Type B pancreatic cell (in vitro differentiated cells): ENCODE measurements at regions not wholly inside any gene's neighbourhood (a gene's known extent, or its start where the extent isn't known, plus 50 kb on each side); places are given as distances from the start of the nearest gene placed in this dataset.
A peak's percentile ranks its signal among the peaks of the same experiment; 100 is the strongest.

Experiments
- DNase-seq: peaks from one replicate; pipeline ENCODE4 v3.0.0; 2021; ENCODE audit warnings: mixed read lengths; ENCODE audit not compliant: unreplicated experiment; ENCODE audit errors: extremely low spot score
- H3K27ac Mint-ChIP-seq: 2 replicates; pipeline ENCODE4 v1.8.0; 2021; ENCODE audit warnings: mild to moderate bottlenecking, mixed read lengths
- H3K27me3 Mint-ChIP-seq: 2 replicates; pipeline ENCODE4 v1.8.0; 2021; ENCODE audit warnings: mixed read lengths
- H3K36me3 Mint-ChIP-seq: 2 replicates; pipeline ENCODE4 v1.8.0; 2021; ENCODE audit warnings: mixed read lengths
- H3K4me1 Mint-ChIP-seq: one replicate; pipeline ENCODE4 v1.8.0; 2021; ENCODE audit warnings: mixed read lengths; ENCODE audit not compliant: unreplicated experiment
- H3K4me3 Mint-ChIP-seq: 2 replicates; pipeline ENCODE4 v1.8.0; 2021; ENCODE audit warnings: mild to moderate bottlenecking, mixed read lengths
- H3K9me3 Mint-ChIP-seq: 2 replicates; pipeline ENCODE4 v1.8.0; 2021; ENCODE audit warnings: mixed read lengths
- TF ChIP-seq, protein P1 (sequence below): fragments of 200-600 bp; sonication (generic); conservative IDR thresholded peaks from 2 replicates; pipeline ENCODE4 v1.5.0; 2021; ENCODE audit warnings: antibody characterized with exemption, mild to moderate bottlenecking

DNA sequence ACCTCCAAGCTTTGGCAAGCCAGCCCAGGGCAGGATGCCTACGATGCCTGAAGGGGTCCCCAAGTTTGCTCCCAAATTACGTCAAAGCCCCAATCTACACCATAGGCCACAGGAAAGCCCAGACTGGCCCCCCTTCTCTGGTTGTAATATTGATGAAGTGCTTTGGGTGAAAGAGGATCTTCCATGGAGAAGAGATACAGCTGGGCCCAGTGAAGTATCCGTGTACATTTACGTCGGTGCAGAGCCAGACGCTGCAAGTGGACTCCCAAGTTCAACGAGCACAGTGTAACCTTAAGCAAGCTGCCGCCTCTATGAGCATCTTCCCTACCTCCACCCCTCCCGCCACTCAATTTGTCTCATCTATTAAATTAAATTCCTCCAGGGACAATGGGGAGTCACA, 100.1 kb upstream of the TPM1 start:
- Mint-ChIP-seq H3K9me3 (no peaks in the 10 kb centered on the region), H3K36me3 (no peaks in the 10 kb centered on the region), H3K4me3 (no peak overlapping the region), H3K27ac (no peak overlapping the region), H3K27me3 (peaks cover 5% of the 10 kb centered on the region), H3K4me1 (peaks cover 27% of the 10 kb centered on the region)
- TF ChIP-seq, protein P1, sequence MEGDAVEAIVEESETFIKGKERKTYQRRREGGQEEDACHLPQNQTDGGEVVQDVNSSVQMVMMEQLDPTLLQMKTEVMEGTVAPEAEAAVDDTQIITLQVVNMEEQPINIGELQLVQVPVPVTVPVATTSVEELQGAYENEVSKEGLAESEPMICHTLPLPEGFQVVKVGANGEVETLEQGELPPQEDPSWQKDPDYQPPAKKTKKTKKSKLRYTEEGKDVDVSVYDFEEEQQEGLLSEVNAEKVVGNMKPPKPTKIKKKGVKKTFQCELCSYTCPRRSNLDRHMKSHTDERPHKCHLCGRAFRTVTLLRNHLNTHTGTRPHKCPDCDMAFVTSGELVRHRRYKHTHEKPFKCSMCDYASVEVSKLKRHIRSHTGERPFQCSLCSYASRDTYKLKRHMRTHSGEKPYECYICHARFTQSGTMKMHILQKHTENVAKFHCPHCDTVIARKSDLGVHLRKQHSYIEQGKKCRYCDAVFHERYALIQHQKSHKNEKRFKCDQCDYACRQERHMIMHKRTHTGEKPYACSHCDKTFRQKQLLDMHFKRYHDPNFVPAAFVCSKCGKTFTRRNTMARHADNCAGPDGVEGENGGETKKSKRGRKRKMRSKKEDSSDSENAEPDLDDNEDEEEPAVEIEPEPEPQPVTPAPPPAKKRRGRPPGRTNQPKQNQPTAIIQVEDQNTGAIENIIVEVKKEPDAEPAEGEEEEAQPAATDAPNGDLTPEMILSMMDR, result no peak
- DNase-seq, result no peak

DNA sequence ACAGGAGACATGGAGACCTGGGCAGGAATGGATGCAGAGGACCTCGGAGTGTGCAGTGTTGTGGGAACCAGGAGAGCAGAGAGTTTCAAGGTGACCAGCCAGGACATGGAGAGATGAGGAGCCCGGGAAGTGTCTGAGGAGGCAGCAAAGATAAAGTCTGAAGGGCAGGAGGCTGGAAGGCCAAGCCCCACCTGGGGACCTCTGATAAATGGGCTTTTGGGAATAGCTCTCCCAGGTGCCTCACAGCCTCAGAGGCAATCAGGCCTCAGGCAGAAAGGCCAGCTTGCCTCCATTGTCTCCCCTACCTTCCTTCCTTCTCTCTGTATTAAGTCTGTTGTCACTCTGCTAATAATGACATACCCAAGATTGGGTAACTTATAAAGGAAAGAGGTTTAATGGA, 97.5 kb upstream of the TPM1 start:
- H3K27ac Mint-ChIP-seq, result peak overlapping the region; percentile 77
- DNase-seq, result peak; percentile 44
- H3K4me1 Mint-ChIP-seq, result peaks cover 27% of the 10 kb centered on the region
- peaks cover 3% of the 10 kb centered on the region for H3K9me3 Mint-ChIP-seq
- TF ChIP-seq, protein P1, result no peak
- no peak overlapping the region for H3K4me3 Mint-ChIP-seq
- no peaks in the 10 kb centered on the region for H3K36me3 Mint-ChIP-seq
- peaks cover 7% of the 10 kb centered on the region for H3K27me3 Mint-ChIP-seq

DNA sequence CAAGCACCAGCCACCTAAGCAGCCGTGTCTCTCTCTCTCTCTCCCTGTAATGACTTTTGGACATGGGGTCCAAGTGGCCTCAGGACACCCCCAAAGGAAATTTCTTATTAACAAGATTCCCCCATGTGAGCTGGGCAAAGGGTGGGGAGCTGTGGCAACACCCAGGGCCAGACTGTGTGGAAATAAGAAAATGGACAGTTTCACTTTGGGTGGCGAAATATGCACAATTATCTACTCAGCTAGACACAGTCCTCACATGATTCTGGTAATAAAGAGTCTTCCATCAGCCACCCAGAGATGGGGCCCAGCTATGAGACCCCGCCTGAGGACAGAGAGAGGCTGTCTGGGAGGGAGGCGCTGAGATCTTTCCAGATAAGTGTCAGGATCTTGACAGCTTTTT, 96.8 kb upstream of the TPM1 start:
- Mint-ChIP-seq H3K9me3 (peaks cover 3% of the 10 kb centered on the region), H3K4me1 (peaks cover 28% of the 10 kb centered on the region), H3K27me3 (peaks cover 7% of the 10 kb centered on the region), H3K36me3 (no peaks in the 10 kb centered on the region), H3K27ac (peak overlapping the region; percentile 77), H3K4me3 (peak overlapping the region; percentile 53)
- TF ChIP-seq, protein P1, result no peak
- peak; percentile 20 for DNase-seq

DNA sequence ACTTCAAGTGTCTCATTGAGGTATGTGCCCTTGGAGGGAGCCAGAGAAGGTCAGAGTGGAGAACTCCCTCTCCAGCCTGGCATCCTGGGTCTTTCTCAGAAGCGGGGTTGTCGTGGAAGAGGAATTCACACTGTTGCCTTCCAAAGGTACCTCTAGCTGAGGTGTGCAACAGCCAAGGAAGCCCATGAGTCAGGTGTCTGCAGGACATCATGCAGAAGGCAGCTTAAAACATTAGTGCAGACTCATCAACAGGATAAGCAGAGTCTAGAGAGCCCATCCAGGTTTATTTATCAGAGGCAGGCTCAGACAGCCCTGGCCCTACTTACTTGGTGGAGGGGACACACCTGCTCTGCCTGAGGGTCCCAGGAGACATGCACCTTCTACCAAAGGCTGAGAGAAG, 95.6 kb upstream of the TPM1 start:
- Mint-ChIP-seq H3K9me3 (peaks cover 3% of the 10 kb centered on the region), H3K36me3 (no peaks in the 10 kb centered on the region), H3K4me1 (peaks cover 27% of the 10 kb centered on the region), H3K27me3 (peaks cover 7% of the 10 kb centered on the region), H3K4me3 (no peak overlapping the region), H3K27ac (no peak overlapping the region)
- TF ChIP-seq, protein P1, result no peak
- peak; percentile 24 for DNase-seq

DNA sequence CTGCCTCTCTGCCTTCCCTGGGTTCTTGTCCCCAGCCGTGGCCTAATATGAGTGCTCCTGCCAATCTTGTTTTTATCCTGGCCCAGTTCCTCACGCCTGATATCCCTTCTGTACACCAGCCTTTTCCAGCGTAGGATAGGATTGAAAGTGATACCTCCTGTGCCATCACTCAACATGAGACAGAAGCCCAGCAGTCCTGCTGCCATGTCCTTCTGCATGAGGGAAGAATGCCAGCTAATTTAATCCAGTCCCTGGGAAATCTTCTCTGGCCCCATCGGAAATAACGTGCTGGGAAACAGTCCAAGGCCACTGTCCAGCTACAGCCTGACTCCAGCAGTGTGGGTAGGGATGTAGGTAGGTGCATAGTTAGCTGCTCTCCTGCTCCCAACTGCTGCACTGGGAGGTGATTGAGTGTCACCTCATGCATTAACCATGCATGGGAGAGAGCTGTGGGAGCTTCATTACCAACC, 92.0 kb upstream of the TPM1 start:
- Mint-ChIP-seq H3K27ac (no peak overlapping the region), H3K36me3 (no peaks in the 10 kb centered on the region), H3K4me3 (no peak overlapping the region), H3K9me3 (peaks cover 8% of the 10 kb centered on the region), H3K27me3 (peaks cover 7% of the 10 kb centered on the region), H3K4me1 (peaks cover 26% of the 10 kb centered on the region)
- no peak for DNase-seq
- TF ChIP-seq, protein P1, result no peak

DNA sequence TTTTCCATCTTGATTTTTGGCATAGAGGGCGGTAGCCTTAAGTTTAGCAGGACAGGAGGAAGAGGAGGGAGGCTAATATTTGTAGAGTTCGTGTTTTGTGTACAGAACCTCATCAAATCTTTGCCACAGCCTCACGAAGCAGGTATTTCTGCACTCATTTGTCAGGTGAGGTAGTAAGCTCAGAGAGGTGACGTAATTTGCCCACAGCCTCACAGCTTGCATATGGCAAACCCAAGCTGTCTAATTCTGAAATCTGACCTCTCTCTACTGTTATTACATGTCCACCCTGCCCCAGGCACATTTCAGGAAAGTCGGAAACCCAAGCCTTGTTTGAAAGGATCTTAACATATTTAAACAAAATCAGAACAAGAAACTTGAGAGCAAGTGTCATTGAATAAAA, 91.1 kb upstream of the TPM1 start:
- Mint-ChIP-seq H3K27ac (no peak overlapping the region), H3K36me3 (no peaks in the 10 kb centered on the region), H3K4me3 (no peak overlapping the region), H3K9me3 (peaks cover 8% of the 10 kb centered on the region), H3K27me3 (peaks cover 7% of the 10 kb centered on the region), H3K4me1 (peaks cover 16% of the 10 kb centered on the region)
- TF ChIP-seq, protein P1, result no peak
- no peak for DNase-seq
